ENCODE measurements at regions not wholly inside any gene's neighbourhood (a gene's known extent, or its start where the extent isn't known, plus 50 kb on each side); places are given as distances from the start of the nearest gene placed in this dataset.

DNA sequence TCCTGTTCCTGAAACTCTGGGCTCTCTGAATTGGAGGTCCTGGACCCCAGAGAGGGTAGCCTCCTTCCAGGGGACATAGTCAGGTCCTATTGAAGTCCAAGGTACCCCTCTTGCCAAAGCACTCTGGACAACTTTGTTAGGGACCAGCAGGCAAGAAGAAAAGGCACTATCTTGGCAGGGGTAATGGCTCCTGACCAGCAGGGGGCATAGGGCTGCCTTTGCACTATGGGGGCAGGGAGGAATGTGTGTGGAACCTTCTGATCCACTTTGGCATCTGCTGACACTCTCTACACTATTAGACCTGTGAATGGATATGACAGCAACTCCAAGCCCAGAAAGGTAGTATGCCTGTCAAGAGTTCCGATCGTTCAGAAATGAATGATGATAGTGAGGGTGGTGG is 179.0 kb upstream of the CD180 start:
- CTCF ChIA-PET = no interaction called here
- no peak overlapping the region for H3K4me3 ChIP-seq
- BruUV-seq (replicated peaks) = no TSS peak
- POLR2A ChIA-PET (ENCODE audit: unreplicated experiment) = no interaction called here
- H2AFZ ChIP-seq = no peak overlapping the region
- no peaks in the 10 kb centered on the region for H4K20me1 ChIP-seq (ENCODE audit: insufficient read depth)
- no peaks in the 10 kb centered on the region for H3K79me2 ChIP-seq (ENCODE audit: low read depth)
- no peak overlapping the region for H3K4me2 ChIP-seq
- H3K4me1 ChIP-seq (replicated peaks; ENCODE audit: insufficient read depth) = no peaks in the 10 kb centered on the region
- H3K36me3 ChIP-seq (ENCODE audit: low read depth) = no peaks in the 10 kb centered on the region
- H3K27ac ChIP-seq = no peak overlapping the region
- no peaks in the 10 kb centered on the region for H3K9me3 ChIP-seq (ENCODE audit: insufficient read depth, low read depth)
- no peaks in the 10 kb centered on the region for H3F3A ChIP-seq (ENCODE audit: insufficient read depth, low read depth)
- no peak for DNase-seq
- no peaks in the 10 kb centered on the region for H3K9me2 ChIP-seq (ENCODE audit: insufficient read depth)
- TF ChIP-seq, protein P1, sequence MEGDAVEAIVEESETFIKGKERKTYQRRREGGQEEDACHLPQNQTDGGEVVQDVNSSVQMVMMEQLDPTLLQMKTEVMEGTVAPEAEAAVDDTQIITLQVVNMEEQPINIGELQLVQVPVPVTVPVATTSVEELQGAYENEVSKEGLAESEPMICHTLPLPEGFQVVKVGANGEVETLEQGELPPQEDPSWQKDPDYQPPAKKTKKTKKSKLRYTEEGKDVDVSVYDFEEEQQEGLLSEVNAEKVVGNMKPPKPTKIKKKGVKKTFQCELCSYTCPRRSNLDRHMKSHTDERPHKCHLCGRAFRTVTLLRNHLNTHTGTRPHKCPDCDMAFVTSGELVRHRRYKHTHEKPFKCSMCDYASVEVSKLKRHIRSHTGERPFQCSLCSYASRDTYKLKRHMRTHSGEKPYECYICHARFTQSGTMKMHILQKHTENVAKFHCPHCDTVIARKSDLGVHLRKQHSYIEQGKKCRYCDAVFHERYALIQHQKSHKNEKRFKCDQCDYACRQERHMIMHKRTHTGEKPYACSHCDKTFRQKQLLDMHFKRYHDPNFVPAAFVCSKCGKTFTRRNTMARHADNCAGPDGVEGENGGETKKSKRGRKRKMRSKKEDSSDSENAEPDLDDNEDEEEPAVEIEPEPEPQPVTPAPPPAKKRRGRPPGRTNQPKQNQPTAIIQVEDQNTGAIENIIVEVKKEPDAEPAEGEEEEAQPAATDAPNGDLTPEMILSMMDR (conservative IDR thresholded peaks at IDR 0.05) = 0 out of 2 replicates have a peak, but pooled peaks have one; percentile 27
- no peak for TF ChIP-seq EZH2 (IDR thresholded peaks at IDR 0.05; ENCODE audit: low read depth)
- H3K27me3 ChIP-seq (ENCODE audit: insufficient read depth, low read depth) = no peaks in the 10 kb centered on the region
- intact Hi-C loops (cut with micrococcal nuclease; ENCODE audit: unreplicated experiment) = no loop called here

DNA sequence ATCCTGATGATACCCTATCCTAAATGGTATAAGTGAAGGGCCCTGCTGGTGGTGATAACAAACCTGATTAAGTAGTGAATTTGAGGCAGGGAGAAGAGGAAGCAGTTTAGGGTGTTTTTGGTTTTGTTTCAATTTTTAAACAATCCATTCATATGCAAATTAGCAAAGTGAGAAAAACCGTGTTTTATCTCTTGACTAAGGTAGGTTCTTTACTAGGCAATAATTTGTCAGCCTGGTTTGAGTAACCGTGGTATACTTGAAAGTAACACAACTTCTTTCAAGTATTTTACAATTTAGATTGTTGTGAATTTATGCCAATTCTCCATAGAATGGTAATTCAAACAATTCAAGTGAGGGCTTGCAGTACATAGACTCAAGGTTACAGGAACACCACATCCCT is 177.8 kb upstream of the CD180 start:
- no TSS peak for BruUV-seq (replicated peaks)
- TF ChIP-seq, protein P1 (conservative IDR thresholded peaks at IDR 0.05) = no peak
- no peak for TF ChIP-seq EZH2 (IDR thresholded peaks at IDR 0.05; ENCODE audit: low read depth)

DNA sequence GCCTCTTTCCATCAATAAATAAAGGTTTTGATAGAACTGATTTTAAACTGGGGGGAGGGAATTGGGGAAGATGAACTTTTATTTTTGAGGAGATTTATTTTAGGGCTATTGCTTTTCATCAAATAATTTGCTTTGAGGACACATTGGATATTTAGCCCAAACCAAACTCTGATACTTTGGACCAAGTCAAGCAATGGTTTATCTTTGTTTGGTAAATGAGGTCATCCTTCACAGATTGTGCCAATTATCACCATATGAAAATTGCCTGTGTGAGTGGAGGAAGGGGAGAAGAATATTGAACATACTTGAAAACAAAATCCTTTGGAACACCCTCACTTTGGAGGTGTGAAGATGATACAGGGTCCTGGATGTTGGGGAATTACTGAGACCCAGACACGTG is 176.9 kb upstream of the CD180 start:
- Histone ChIP-seq H3K36me3 (ENCODE audit: low read depth) (no peaks in the 10 kb centered on the region), H3K27me3 (ENCODE audit: insufficient read depth, low read depth) (no peaks in the 10 kb centered on the region), H3K4me2 (no peak overlapping the region), H2AFZ (no peak overlapping the region), H3K4me3 (no peak overlapping the region), H3K4me1 (replicated peaks; ENCODE audit: insufficient read depth) (no peaks in the 10 kb centered on the region), H3K27ac (no peak overlapping the region), H3K9me2 (ENCODE audit: insufficient read depth) (no peaks in the 10 kb centered on the region), H4K20me1 (ENCODE audit: insufficient read depth) (no peaks in the 10 kb centered on the region), H3F3A (ENCODE audit: insufficient read depth, low read depth) (no peaks in the 10 kb centered on the region), H3K9me3 (ENCODE audit: insufficient read depth, low read depth) (no peaks in the 10 kb centered on the region), H3K79me2 (ENCODE audit: low read depth) (no peaks in the 10 kb centered on the region)
- CTCF ChIA-PET = no interaction called here
- no peak for TF ChIP-seq EZH2 (IDR thresholded peaks at IDR 0.05; ENCODE audit: low read depth)
- TF ChIP-seq, protein P1 (conservative IDR thresholded peaks at IDR 0.05) = no peak
- DNase-seq = no peak
- POLR2A ChIA-PET (ENCODE audit: unreplicated experiment) = no interaction called here
- no TSS peak for BruUV-seq (replicated peaks)
- intact Hi-C loops (cut with micrococcal nuclease; ENCODE audit: unreplicated experiment) = no loop called here

More for the DNA sequence above, 177.8 kb upstream of the CD180 start:
- no peak overlapping the region for H2AFZ ChIP-seq
- H4K20me1 ChIP-seq (ENCODE audit: insufficient read depth) = no peaks in the 10 kb centered on the region
- H3K9me3 ChIP-seq (ENCODE audit: insufficient read depth, low read depth) = no peaks in the 10 kb centered on the region
- no peak overlapping the region for H3K27ac ChIP-seq
- ChIA-PET CTCF (no interaction called here), POLR2A (ENCODE audit: unreplicated experiment) (no interaction called here)
- H3K9me2 ChIP-seq (ENCODE audit: insufficient read depth) = no peaks in the 10 kb centered on the region
- no peaks in the 10 kb centered on the region for H3K36me3 ChIP-seq (ENCODE audit: low read depth)
- no peaks in the 10 kb centered on the region for H3K4me1 ChIP-seq (replicated peaks; ENCODE audit: insufficient read depth)
- no peaks in the 10 kb centered on the region for H3K79me2 ChIP-seq (ENCODE audit: low read depth)
- H3K27me3 ChIP-seq (ENCODE audit: insufficient read depth, low read depth) = no peaks in the 10 kb centered on the region
- intact Hi-C loops (cut with micrococcal nuclease; ENCODE audit: unreplicated experiment) = no loop called here
- no peak overlapping the region for H3K4me2 ChIP-seq
- no peak overlapping the region for H3K4me3 ChIP-seq
- H3F3A ChIP-seq (ENCODE audit: insufficient read depth, low read depth) = no peaks in the 10 kb centered on the region
- no peak for DNase-seq
